ENCODE measurements at regions not wholly inside any gene's neighbourhood (a gene's known extent, or its start where the extent isn't known, plus 50 kb on each side); places are given as distances from the start of the nearest gene placed in this dataset.

GRCh38 chr2:78540255-78540654 is 485.2 kb upstream of the REG3G start:
- no peak for FAIRE-seq
- no peak for TF ChIP-seq POLR2A (IDR thresholded peaks at IDR 0.05; ENCODE audit: low read depth, low read length)

GRCh38 chr2:78541088-78541450 is 484.4 kb upstream of the REG3G start:
- FAIRE-seq, result no peak
- DNase-seq (ENCODE audit: insufficient read length, low spot score), result no peak
- no peak for TF ChIP-seq POLR2A (IDR thresholded peaks at IDR 0.05; ENCODE audit: low read depth, low read length)

More at GRCh38 chr2:78540255-78540654, 485.2 kb upstream of the REG3G start:
- DNase-seq (ENCODE audit: insufficient read length, low spot score), result no peak

DNA sequence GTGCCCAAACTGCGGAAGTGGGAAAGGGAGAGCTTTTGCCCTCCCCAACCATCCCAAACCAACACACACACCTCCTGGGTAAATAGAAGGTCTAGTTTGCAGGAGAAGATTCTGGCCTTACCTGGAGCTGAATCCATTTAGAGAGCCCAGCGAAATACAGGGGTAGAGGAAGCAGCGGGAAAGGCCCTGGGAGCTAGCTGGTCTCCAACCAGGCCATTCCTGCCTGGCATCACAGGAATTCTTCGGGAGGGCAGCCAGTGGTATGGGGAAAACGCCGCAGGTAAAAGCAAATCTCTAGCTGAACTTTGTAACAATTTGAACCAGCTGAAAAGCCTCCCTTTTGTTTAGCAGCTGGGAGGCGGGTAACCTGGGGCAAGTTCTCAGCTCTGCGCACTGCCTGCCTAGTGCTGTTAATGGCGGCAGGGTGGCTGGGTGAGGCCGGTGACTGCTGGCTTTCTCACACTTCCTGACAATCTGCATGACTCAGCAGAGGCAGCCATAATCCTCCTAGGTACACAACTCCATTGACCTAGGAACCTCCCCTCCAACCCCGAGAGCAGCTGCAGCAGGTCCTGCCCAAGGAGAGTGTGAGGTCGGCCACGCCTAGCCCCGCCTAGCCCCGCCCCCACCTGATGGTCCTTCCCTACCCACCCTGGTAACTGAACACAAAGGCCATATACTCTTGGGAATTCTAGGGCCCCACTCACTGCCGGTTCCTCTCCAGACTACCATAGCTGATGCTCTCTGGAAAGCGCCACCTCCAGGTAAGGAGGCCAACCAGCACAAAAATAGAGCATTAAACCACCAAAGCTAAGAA is 483.8 kb upstream of the REG3G start:
- DNase-seq (ENCODE audit: insufficient read length, low spot score), result peak; percentile 7
- no peak for FAIRE-seq
- peak; percentile 59 for TF ChIP-seq POLR2A (IDR thresholded peaks at IDR 0.05; ENCODE audit: low read depth, low read length)

DNA sequence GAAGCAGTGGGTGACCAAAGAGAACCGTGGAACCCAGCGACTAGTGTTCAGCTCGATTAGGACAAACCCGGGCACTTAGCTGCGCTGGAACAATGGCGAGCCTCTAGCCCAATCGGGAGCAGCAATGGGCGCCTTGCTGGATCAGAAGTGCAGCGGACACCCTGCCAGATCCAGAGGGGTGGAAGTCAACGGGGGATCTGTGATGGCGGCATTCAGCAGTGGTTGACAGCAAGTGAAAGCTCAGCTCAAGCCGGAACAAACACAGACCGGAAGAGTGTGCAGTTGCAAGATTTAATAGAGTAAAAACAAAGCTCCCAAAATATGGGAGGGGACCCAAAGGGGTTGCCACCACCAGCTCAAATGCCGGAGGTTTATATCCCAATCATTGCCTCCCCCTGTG is 478.7 kb upstream of the REG3G start:
- no peak for FAIRE-seq
- TF ChIP-seq POLR2A (IDR thresholded peaks at IDR 0.05; ENCODE audit: low read depth, low read length), result no peak
- no peak for DNase-seq (ENCODE audit: insufficient read length, low spot score)

DNA sequence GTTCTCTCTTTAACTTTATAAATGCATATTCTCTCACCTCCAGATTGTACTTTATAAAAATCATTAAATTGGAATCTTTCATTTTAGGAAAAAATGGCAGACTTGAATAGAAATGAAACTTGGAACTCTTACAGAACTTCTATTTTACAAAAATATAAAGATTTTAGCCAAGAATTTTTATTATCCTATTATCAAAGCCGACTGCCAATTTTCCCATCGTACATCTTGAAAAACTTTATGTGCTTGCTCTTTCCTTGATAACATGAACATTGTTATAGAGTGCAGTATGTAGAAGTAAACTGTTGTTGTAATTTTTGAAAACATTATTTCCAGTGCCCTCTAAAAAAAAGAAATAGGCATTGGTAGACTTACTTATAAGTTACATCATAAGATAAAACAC is 475.7 kb upstream of the REG3G start:
- no peak for FAIRE-seq
- no peak for DNase-seq (ENCODE audit: insufficient read length, low spot score)
- TF ChIP-seq POLR2A (IDR thresholded peaks at IDR 0.05; ENCODE audit: low read depth, low read length), result no peak

DNA sequence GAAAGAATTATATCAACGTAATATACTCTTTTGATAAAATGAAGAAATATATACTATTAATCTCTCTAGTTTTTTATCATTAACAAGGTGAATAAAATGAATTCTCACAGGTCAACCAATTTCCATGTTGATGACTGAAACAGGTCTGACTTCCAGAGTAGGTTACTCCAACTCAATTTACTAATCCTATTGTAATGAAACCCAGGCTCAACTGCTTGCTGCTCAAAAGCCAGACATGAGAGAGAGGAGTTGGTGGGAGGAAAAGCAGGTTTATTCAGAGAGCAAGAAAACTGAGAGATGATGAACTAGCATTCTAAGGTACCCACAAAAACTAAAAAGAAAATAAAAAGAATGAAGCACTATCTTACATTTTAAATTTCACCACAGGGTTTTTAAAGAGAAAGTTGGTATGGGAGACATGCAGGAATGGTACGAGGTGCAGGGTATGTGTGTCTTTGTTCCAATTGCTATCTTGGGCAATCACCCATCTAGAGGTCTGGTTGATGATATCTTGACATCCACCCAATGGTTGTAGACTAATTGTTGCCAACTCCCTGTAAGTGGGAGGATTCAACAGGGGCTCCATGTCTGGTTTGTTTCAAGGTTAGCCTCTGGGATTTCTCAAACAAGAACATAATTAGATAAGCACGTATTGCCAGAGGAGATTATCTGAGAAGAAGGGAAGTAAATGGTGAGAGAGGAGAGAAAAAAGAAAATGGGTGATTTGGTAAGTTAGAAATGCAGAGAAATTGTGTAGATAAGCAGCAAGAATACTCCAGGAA is 471.4 kb upstream of the REG3G start:
- TF ChIP-seq POLR2A (IDR thresholded peaks at IDR 0.05; ENCODE audit: low read depth, low read length), result no peak
- DNase-seq (ENCODE audit: insufficient read length, low spot score), result no peak
- no peak for FAIRE-seq

DNA sequence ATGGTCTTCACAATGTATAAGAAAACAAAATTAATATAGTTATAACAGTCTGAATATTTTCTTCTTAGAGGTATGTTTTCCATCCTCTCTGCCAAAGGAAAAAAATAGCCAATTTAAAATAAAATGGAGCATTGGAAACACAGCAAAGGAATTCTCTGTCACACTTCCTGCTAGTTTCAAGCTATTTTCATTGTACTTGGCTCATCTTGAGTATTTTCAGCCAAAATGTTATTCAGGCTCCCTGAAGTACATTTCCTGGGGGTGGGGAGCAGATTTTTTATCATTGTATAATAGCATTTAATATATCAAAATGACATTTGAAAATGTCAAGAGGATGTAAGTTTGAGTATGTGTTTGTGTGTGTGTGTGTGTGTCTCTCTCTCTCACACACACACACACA is 463.6 kb upstream of the REG3G start:
- FAIRE-seq, result no peak
- DNase-seq (ENCODE audit: insufficient read length, low spot score), result no peak
- TF ChIP-seq POLR2A (IDR thresholded peaks at IDR 0.05; ENCODE audit: low read depth, low read length), result no peak

DNA sequence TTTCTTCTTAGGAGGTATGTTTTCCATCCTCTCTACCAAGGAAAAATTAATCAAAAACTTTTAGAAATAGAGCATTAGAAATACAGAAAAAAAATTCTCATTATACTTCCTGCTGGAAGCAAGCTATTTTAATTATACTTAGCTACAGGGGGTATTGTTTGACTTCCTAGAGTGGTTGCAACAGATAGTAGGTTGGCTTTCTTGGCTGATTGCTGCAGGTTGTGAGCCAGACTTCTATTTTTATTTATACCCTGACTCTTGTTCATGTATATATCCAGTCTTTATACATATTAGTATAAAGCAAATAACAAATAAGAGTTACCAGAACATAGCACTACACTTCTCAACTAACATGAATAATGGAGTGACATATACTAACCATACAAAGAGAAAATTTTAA is 460.8 kb upstream of the REG3G start:
- TF ChIP-seq POLR2A (IDR thresholded peaks at IDR 0.05; ENCODE audit: low read depth, low read length), result no peak
- FAIRE-seq (no peak), DNase-seq (ENCODE audit: insufficient read length, low spot score) (no peak)

- no peak for TF ChIP-seq POLR2A (IDR thresholded peaks at IDR 0.05; ENCODE audit: low read depth, low read length)
- FAIRE-seq (no peak), DNase-seq (ENCODE audit: insufficient read length, low spot score) (no peak)
Observed at GRCh38 chr2:78568782-78569373, 456.6 kb upstream of the REG3G start.

- DNase-seq (ENCODE audit: insufficient read length, low spot score) (no peak), FAIRE-seq (no peak)
- no peak for TF ChIP-seq POLR2A (IDR thresholded peaks at IDR 0.05; ENCODE audit: low read depth, low read length)
Observed at GRCh38 chr2:78576409-78576808, 449.1 kb upstream of the REG3G start.

DNA sequence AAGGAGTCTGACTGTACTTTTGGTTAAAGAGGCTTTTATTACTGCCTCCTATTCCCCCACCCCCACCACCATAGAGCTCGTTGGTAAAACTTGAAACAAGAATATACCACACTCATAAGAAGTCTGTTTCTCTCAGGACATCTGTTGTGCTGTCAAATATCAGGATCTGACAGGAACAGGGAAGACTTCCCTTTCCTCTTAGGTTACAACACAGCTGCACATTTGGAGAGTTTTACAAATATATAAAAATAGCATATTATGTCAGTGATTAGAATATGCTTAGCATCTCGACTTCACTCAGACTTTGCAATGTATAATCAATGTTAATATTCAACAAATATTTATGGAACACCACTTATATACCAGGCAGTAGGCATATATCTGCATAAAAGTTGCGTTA is 439.6 kb upstream of the REG3G start:
- DNase-seq (ENCODE audit: insufficient read length, low spot score) (no peak), FAIRE-seq (no peak)
- no peak for TF ChIP-seq POLR2A (IDR thresholded peaks at IDR 0.05; ENCODE audit: low read depth, low read length)

DNA sequence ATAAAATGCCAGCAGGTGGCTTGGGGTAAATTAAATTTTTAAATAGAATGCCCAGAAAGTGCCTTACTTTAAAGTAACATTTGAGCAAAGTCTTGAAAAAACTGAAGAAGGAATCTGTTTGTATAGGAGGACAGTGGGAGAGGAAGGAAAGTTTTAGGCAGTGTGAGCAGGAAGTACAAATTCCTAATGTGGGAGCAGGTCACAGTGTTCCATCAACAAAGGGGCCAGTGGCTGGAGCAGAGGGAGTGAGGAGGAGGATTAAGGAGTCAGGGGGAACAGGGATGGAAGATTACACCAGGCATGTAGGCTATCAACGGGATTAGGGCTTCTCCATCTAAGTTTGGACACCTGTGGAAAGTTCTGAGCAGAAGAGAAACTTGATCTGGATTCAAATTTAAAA is 439.2 kb upstream of the REG3G start:
- no peak for TF ChIP-seq POLR2A (IDR thresholded peaks at IDR 0.05; ENCODE audit: low read depth, low read length)
- DNase-seq (ENCODE audit: insufficient read length, low spot score) (no peak), FAIRE-seq (no peak)

GRCh38 chr2:78589871-78590270 is 435.6 kb upstream of the REG3G start:
- DNase-seq (ENCODE audit: insufficient read length, low spot score), result no peak
- no peak for TF ChIP-seq POLR2A (IDR thresholded peaks at IDR 0.05; ENCODE audit: low read depth, low read length)
- no peak for FAIRE-seq

GRCh38 chr2:78592491-78592890 is 433.0 kb upstream of the REG3G start:
- FAIRE-seq (no peak), DNase-seq (ENCODE audit: insufficient read length, low spot score) (no peak)

More at GRCh38 chr2:78592491-78592890, 433.0 kb upstream of the REG3G start:
- TF ChIP-seq POLR2A (IDR thresholded peaks at IDR 0.05; ENCODE audit: low read depth, low read length), result no peak
